Renal cortical epithelial cell (primary cell): ENCODE measurements at regions not wholly inside any gene's neighbourhood (a gene's known extent, or its start where the extent isn't known, plus 50 kb on each side); places are given as distances from the start of the nearest gene placed in this dataset.
"Not testable (repeated sequence)": the region's sequence is repeated elsewhere in the genome, so short reads cannot be mapped to it uniquely, and the experiment has no call there.

Source experiments
- DNase-seq: peaks from one replicate; pipeline ENCODE4 v3.0.0-alpha.2; 2011; ENCODE audit warnings: low read depth

- not testable (repeated sequence) for DNase-seq
Measured at GRCh38 chr17:56002656-56003055, 150.6 kb upstream of the ANKFN1 start.

GRCh38 chr17:56009795-56010651 lies 143.3 kb upstream of the ANKFN1 start:
- no peak for DNase-seq

- DNase-seq, result no peak
Measured at GRCh38 chr17:56011406-56012131, 141.7 kb upstream of the ANKFN1 start.

- no peak for DNase-seq
Measured at GRCh38 chr17:56018211-56018610, 135.1 kb upstream of the ANKFN1 start.

- DNase-seq, result peak; percentile 5
Measured at GRCh38 chr17:56020369-56020768, 132.9 kb upstream of the ANKFN1 start.

- DNase-seq, result no peak
Measured at GRCh38 chr17:56021681-56022190, 131.5 kb upstream of the ANKFN1 start.

GRCh38 chr17:56023851-56024250 lies 129.4 kb upstream of the ANKFN1 start:
- no peak for DNase-seq

GRCh38 chr17:56026915-56027314 lies 126.4 kb upstream of the ANKFN1 start:
- DNase-seq, result no peak

- no peak for DNase-seq
Measured at GRCh38 chr17:56028837-56029236, 124.4 kb upstream of the ANKFN1 start.

- DNase-seq, result no peak
Measured at GRCh38 chr17:56030009-56030624, 123.2 kb upstream of the ANKFN1 start.

GRCh38 chr17:56031636-56032035 lies 121.6 kb upstream of the ANKFN1 start:
- no peak for DNase-seq

- DNase-seq, result no peak
Measured at GRCh38 chr17:56034197-56034635, 119.1 kb upstream of the ANKFN1 start.

- no peak for DNase-seq
Measured at GRCh38 chr17:56038131-56038530, 115.1 kb upstream of the ANKFN1 start.

- no peak for DNase-seq
Measured at GRCh38 chr17:56045872-56046271, 107.4 kb upstream of the ANKFN1 start.

GRCh38 chr17:56047331-56047730 lies 105.9 kb upstream of the ANKFN1 start:
- DNase-seq, result no peak

GRCh38 chr17:56057869-56058268 lies 95.4 kb upstream of the ANKFN1 start:
- DNase-seq, result no peak

GRCh38 chr17:56064506-56064905 lies 88.8 kb upstream of the ANKFN1 start:
- no peak for DNase-seq

- DNase-seq, result no peak
Measured at GRCh38 chr17:56074361-56074890, 78.8 kb upstream of the ANKFN1 start.

GRCh38 chr17:56076980-56077379 lies 76.3 kb upstream of the ANKFN1 start:
- DNase-seq, result no peak

GRCh38 chr17:56083475-56083874 lies 69.8 kb upstream of the ANKFN1 start:
- no peak for DNase-seq

- no peak for DNase-seq
Measured at GRCh38 chr17:56085576-56086267, 67.6 kb upstream of the ANKFN1 start.

- no peak for DNase-seq
Measured at GRCh38 chr17:56087199-56087598, 66.1 kb upstream of the ANKFN1 start.
